ENCODE measurements at regions not wholly inside any gene's neighbourhood (a gene's known extent, or its start where the extent isn't known, plus 50 kb on each side); places are given as distances from the start of the nearest gene placed in this dataset.
"Not testable (repeated sequence)": the region's sequence is repeated elsewhere in the genome, so short reads cannot be mapped to it uniquely, and the experiment has no call there.

DNA sequence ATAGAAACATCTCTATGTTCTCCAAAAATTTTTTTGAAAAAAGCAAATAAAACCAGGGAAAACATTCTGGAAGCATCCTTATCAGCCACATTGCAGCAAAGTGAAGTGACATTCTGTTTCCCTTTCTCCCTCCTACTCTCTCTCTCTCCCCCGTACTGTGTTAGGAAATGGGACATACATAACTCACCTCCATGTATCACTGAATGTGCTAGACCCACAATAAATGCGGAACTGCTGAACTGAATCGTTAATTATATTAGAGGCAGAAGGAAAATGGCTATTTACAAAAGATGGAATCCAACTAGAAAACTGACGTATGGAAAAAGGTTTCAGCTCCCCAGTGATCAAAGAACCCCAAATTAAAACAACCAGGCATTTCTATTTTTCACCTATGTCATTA, 129.8 kb downstream of the MINAR1 start:
- no peak for ATAC-seq (ENCODE audit: low FRiP score)
- DNase-seq (ENCODE audit: low spot score) = no peak
- TF ChIP-seq CTCF (IDR thresholded peaks at IDR 0.05) = no peak

GRCh38 chr15:79562403-79562815, 130.3 kb downstream of the MINAR1 start:
- no peak for TF ChIP-seq CTCF (IDR thresholded peaks at IDR 0.05)
- ATAC-seq (ENCODE audit: low FRiP score) (no peak), DNase-seq (ENCODE audit: low spot score) (no peak)

DNA sequence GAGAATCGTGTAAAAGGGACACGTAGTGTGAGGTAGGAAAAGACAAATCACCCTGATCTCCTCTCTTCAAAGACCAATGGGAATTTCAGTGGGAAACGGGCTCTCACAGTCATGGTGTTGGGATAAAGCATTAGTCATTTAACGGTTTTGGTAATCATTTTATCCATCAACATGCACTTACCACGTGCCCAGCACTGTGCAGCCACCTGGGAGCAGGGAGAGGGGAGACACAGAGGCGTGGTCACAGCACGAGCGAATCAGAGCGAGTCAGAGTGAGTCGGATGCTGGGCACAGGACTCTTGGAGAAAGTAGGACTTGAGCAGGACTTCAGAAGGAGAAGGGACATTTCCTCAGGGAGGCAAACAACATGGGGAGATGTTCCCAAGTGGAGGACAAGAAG, 130.8 kb downstream of the MINAR1 start:
- TF ChIP-seq CTCF (IDR thresholded peaks at IDR 0.05) = no peak
- ATAC-seq (ENCODE audit: low FRiP score) (no peak), DNase-seq (ENCODE audit: low spot score) (no peak)

DNA sequence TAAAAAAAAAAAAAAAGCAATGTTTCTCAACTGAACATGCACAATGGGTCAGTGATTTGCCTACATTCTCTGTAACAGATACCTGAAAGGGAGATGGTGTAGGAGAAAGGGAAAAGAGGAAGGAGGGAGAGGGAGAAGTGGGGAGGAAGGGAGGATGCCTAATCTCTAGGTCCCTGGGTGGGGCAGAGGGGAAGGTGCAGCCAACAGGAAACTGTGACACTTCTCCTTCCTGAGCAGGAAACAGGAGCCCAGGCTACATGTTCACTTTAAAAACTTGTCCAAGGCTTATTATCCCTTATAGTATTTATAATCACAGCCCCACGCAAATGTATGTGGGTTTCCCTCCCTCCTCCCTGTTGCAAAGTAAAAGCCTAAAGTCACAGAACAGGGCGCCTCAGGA, 137.9 kb downstream of the MINAR1 start:
- ATAC-seq (ENCODE audit: low FRiP score) (no peak), DNase-seq (ENCODE audit: low spot score) (no peak)
- TF ChIP-seq CTCF (IDR thresholded peaks at IDR 0.05) = no peak

GRCh38 chr15:79572691-79573404, 140.7 kb downstream of the MINAR1 start:
- no peak for TF ChIP-seq CTCF (IDR thresholded peaks at IDR 0.05)
- DNase-seq (ENCODE audit: low spot score) = no peak
- no peak for ATAC-seq (ENCODE audit: low FRiP score)

- ATAC-seq (ENCODE audit: low FRiP score); DNase-seq (ENCODE audit: low spot score): not testable (repeated sequence)
Observed at GRCh38 chr15:79574431-79575273, 142.5 kb downstream of the MINAR1 start.

GRCh38 chr15:79582650-79583049, 150.5 kb downstream of the MINAR1 start:
- DNase-seq (ENCODE audit: low spot score) (no peak), ATAC-seq (ENCODE audit: low FRiP score) (no peak)
- TF ChIP-seq CTCF (IDR thresholded peaks at IDR 0.05) = no peak
